Liver (tissue), 3 donors: ENCODE measurements at regions not wholly inside any gene's neighbourhood (a gene's known extent, or its start where the extent isn't known, plus 50 kb on each side); places are given as distances from the start of the nearest gene placed in this dataset.

Experiments used
- GABPA ChIP-seq, 2 donors: IDR thresholded peaks in 1 of 2; conservative IDR thresholded peaks in 1 of 2; 2 replicates each; pipeline ENCODE4 v1.6.1; 2016; ENCODE audit warnings: antibody characterized with exemption in 2 of 2, mild to moderate bottlenecking in 1 of 2, moderate library complexity in 1 of 2
- JUND ChIP-seq, 2 donors: IDR thresholded peaks; 2 replicates each; pipeline ENCODE4 v1.6.1; 2016; ENCODE audit warnings: antibody characterized with exemption in 2 of 2
- TF ChIP-seq, protein P1 (sequence below): fragments of 150-350 bp; IDR thresholded peaks from 2 replicates; pipeline ENCODE4 v1.5.1; 2017; ENCODE audit warnings: improper control_type of control experiment, low read depth, low read length; ENCODE audit not compliant: missing input control
- TF ChIP-seq, protein P2 (sequence below): IDR thresholded peaks from 2 replicates; pipeline ENCODE4 v1.6.1; 2016; ENCODE audit warnings: antibody characterized with exemption
- donor health status: healthy.
- donor health status: healthy.

DNA sequence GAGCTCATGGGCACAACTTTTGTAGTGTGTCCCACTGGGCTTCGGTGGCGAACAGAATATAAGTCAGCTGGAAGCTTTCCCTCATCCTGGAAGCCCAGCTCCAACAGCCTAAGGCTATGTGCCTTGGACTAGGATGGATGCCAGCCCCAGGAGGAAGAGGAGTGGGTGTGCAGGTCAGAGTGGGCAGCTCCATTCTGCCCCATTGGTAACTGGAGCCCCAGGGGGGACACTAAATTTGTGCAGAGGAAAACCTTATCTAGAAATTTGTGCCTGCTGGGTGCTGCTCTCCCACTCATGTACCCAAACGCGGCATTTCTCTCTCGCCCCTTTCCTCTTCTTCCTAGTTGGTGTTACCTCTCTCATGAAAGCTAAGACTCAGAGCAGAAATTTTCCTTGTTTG, 253.9 kb upstream of the MAN1A1 start:
- TF ChIP-seq, protein P1, sequence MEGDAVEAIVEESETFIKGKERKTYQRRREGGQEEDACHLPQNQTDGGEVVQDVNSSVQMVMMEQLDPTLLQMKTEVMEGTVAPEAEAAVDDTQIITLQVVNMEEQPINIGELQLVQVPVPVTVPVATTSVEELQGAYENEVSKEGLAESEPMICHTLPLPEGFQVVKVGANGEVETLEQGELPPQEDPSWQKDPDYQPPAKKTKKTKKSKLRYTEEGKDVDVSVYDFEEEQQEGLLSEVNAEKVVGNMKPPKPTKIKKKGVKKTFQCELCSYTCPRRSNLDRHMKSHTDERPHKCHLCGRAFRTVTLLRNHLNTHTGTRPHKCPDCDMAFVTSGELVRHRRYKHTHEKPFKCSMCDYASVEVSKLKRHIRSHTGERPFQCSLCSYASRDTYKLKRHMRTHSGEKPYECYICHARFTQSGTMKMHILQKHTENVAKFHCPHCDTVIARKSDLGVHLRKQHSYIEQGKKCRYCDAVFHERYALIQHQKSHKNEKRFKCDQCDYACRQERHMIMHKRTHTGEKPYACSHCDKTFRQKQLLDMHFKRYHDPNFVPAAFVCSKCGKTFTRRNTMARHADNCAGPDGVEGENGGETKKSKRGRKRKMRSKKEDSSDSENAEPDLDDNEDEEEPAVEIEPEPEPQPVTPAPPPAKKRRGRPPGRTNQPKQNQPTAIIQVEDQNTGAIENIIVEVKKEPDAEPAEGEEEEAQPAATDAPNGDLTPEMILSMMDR: no peak
- TF ChIP-seq, protein P2, sequence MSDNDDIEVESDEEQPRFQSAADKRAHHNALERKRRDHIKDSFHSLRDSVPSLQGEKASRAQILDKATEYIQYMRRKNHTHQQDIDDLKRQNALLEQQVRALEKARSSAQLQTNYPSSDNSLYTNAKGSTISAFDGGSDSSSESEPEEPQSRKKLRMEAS: no peak
- TF ChIP-seq JUND (IDR thresholded peaks at IDR 0.05) (no peak), GABPA (IDR thresholded peaks at IDR 0.05 in 1 of 2, conservative IDR thresholded peaks at IDR 0.05 in 1 of 2) (no peak)
